CD4-positive, CD25-positive, alpha-beta regulatory T cell (primary cell): ENCODE measurements at regions not wholly inside any gene's neighbourhood (a gene's known extent, or its start where the extent isn't known, plus 50 kb on each side); places are given as distances from the start of the nearest gene placed in this dataset.
"Not testable (repeated sequence)": the region's sequence is repeated elsewhere in the genome, so short reads cannot be mapped to it uniquely, and the experiment has no call there.

Experiments
- ATAC-seq, 2 donors: fragments of 150-1000 bp; cut with Tn5 transposase; one replicate each; pipeline ENCODE4 v1.10.0; 2021; ENCODE audit warnings: low read depth in 2 of 2, moderate number of reproducible peaks in 2 of 2, moderate library complexity in 1 of 2
- DNase-seq, 3 donors: peaks; one replicate each; pipeline versions ENCODE4 v3.0.0 to v3.0.0-alpha.2; 2012 to 2022; ENCODE audit warnings: mixed read lengths in 1 of 3
- H3K27ac ChIP-seq: one replicate; pipeline ENCODE4 v1.7.0; 2013; ENCODE audit warnings: mild to moderate bottlenecking, low read length; ENCODE audit not compliant: insufficient read depth, poor library complexity, severe bottlenecking
- H3K27me3 ChIP-seq: one replicate; pipeline ENCODE4 v1.7.0; 2013; ENCODE audit warnings: low read length; ENCODE audit not compliant: control insufficient read depth, insufficient read depth
- H3K36me3 ChIP-seq: one replicate; pipeline ENCODE4 v1.7.0; 2013; ENCODE audit warnings: mild to moderate bottlenecking, low read length, moderate library complexity; ENCODE audit not compliant: control insufficient read depth, insufficient read depth
- H3K4me1 ChIP-seq: 2 replicates; pipeline ENCODE4 v1.7.0; 2013; ENCODE audit warnings: mild to moderate bottlenecking, low read length; ENCODE audit not compliant: insufficient read depth, control insufficient read depth, poor library complexity, severe bottlenecking
- H3K4me3 ChIP-seq: one replicate; pipeline ENCODE4 v1.7.0; 2013; ENCODE audit warnings: low read depth, mild to moderate bottlenecking, low read length, moderate library complexity
- H3K9me3 ChIP-seq, 2 experiments: 1 replicate in 1 of 2; 2 replicates in 1 of 2; pipeline ENCODE4 v1.7.0; 2013; ENCODE audit warnings: low read length in 2 of 2, mild to moderate bottlenecking in 1 of 2, moderate library complexity in 1 of 2; ENCODE audit not compliant: control insufficient read depth in 2 of 2
- H3K27ac Mint-ChIP-seq, 3 donors: one replicate each; pipeline ENCODE4 v1.8.0; 2020 to 2022; ENCODE audit warnings: mild to moderate bottlenecking in 3 of 3, mixed read lengths in 3 of 3, moderate library complexity in 2 of 3
- H3K27me3 Mint-ChIP-seq: one replicate; pipeline ENCODE4 v1.8.0; 2022; ENCODE audit warnings: mild to moderate bottlenecking, mixed read lengths
- H3K36me3 Mint-ChIP-seq: one replicate; pipeline ENCODE4 v1.8.0; 2020; ENCODE audit warnings: mixed read lengths
- H3K4me1 Mint-ChIP-seq, 4 donors: one replicate each; pipeline ENCODE4 v1.8.0; 2020 to 2022; ENCODE audit warnings: mixed read lengths in 4 of 4, mild to moderate bottlenecking in 1 of 4
- H3K4me3 Mint-ChIP-seq, 4 donors: one replicate each; pipeline ENCODE4 v1.8.0; 2020 to 2022; ENCODE audit warnings: mild to moderate bottlenecking in 4 of 4, mixed read lengths in 4 of 4, moderate library complexity in 3 of 4
- H3K9me3 Mint-ChIP-seq, 7 donors: one replicate each; pipeline ENCODE4 v1.8.0; 2020 to 2022; ENCODE audit warnings: mixed read lengths in 7 of 7, mild to moderate bottlenecking in 3 of 7, moderate library complexity in 2 of 7

GRCh38 chr18:43849831-43850230 is 572.5 kb upstream of the SYT4 start:
- not testable (repeated sequence) for H3K27ac ChIP-seq, H3K36me3 Mint-ChIP-seq, H3K4me1 Mint-ChIP-seq, H3K36me3 ChIP-seq, H3K4me1 ChIP-seq, H3K27ac Mint-ChIP-seq, H3K4me3 ChIP-seq, DNase-seq, ATAC-seq, H3K27me3 Mint-ChIP-seq, H3K27me3 ChIP-seq, H3K9me3 ChIP-seq, H3K4me3 Mint-ChIP-seq
- peaks cover 0 to 24% (median 4%) of the 10 kb centered on the region in 7 donors for H3K9me3 Mint-ChIP-seq

DNA sequence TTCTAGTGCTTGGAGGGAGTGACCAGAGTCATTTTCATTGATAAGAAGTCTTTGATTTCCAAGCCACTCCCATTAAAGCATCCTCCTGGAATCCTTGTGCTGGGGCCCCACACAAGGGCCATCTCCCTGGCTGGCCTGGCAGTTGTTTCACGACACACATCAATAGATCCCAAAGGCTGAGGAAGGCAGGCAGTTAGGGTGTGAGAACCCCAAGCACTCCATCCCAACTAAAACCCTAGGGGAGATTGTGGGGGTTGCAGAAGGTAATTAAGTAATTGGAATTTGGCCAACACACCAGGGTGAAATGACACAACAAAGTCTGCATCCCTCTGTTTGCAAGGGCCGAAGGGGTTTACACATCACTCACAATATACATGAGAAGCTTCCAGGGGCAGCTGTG is 578.1 kb upstream of the SYT4 start:
- Mint-ChIP-seq H3K27ac (no peak overlapping the region), H3K9me3 (peaks cover 0 to 20% (median 2%) of the 10 kb centered on the region in 7 donors), H3K4me1 (no peaks in the 10 kb centered on the region), H3K36me3 (no peaks in the 10 kb centered on the region), H3K4me3 (no peak overlapping the region), H3K27me3 (no peaks in the 10 kb centered on the region)
- no peak for DNase-seq
- Histone ChIP-seq H3K36me3 (no peaks in the 10 kb centered on the region), H3K4me3 (no peak overlapping the region), H3K4me1 (no peaks in the 10 kb centered on the region), H3K27ac (no peak overlapping the region), H3K27me3 (no peaks in the 10 kb centered on the region), H3K9me3 (no peaks in the 10 kb centered on the region)
- no peak for ATAC-seq

DNA sequence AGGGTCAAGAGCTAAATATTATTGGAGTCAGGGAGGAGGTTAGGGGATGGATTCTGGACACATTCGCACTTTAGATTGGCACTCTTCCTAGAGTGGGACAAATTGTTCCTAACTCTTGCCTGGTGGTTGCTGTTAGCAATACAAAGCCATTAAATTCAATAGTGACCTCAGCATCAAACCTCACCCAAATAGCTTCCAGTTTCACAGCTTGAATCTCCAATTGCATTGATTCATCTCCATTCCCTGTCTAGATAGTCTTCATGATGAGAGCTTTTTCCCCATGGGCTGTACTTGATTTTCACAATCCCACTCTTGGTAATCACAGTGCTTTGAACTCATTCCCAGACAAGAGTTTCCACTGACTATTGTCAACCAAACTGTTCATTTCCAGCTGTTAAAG is 585.9 kb upstream of the SYT4 start:
- H3K36me3 Mint-ChIP-seq = no peaks in the 10 kb centered on the region
- no peak overlapping the region for H3K27ac Mint-ChIP-seq
- Histone ChIP-seq H3K27me3 (no peaks in the 10 kb centered on the region), H3K36me3 (no peaks in the 10 kb centered on the region), H3K9me3 (no peaks in the 10 kb centered on the region), H3K4me1 (no peaks in the 10 kb centered on the region), H3K4me3 (no peak overlapping the region), H3K27ac (no peak overlapping the region)
- H3K27me3 Mint-ChIP-seq = no peaks in the 10 kb centered on the region
- no peak for DNase-seq
- H3K4me1 Mint-ChIP-seq = no peaks in the 10 kb centered on the region
- peaks cover 3 to 18% (median 10%) of the 10 kb centered on the region in 7 donors for H3K9me3 Mint-ChIP-seq
- H3K4me3 Mint-ChIP-seq = no peak overlapping the region
- no peak for ATAC-seq

DNA sequence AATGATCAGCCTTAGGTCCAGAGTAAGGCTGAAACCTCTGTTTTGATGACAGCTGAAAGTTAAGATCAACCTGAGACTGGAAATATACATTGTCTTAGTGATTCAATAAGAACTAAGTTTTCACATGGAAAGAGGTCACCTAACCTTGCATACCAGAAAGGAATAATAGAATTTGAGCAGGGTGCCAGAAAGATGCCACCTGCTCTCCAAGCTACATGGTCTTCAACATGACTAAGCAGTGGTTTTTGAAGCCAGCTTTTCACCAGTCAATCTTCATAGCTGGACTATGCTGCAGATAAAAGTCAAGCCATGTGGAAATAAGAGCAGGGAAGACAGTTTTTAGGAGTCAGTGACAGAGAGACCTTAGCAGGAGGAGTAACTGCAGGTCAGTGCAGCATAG is 589.4 kb upstream of the SYT4 start:
- no peaks in the 10 kb centered on the region for H3K27me3 ChIP-seq
- no peak overlapping the region for H3K4me3 Mint-ChIP-seq

DNA sequence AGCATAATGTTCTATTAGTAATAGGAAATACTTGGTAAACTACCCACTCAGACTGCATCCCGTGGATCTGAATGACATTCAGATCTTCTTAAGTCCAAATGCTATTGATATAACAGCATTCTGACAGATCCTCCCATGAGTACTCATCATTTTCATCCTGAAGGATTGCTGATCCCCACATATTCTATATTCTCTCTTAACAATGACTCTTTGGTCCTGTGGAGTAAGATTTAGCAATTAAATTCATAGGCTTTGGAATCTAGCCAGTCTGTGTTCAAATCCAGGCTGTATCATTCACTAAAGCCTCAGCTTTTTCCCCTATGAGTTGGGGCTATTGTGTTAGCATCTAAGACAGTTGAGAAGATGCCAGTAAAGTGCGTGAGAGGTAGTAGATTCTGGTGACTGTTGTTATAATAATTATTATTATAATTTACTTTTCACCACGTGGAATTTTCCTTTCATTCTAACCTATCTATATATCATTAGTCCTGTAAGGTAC is 591.3 kb upstream of the SYT4 start:
- no peak overlapping the region for H3K4me3 Mint-ChIP-seq
- H3K27ac Mint-ChIP-seq = no peak overlapping the region
- H3K27me3 Mint-ChIP-seq = no peaks in the 10 kb centered on the region
- Histone ChIP-seq H3K9me3 (no peaks in the 10 kb centered on the region), H3K36me3 (no peaks in the 10 kb centered on the region), H3K4me1 (no peaks in the 10 kb centered on the region), H3K27me3 (no peaks in the 10 kb centered on the region), H3K4me3 (no peak overlapping the region), H3K27ac (no peak overlapping the region)
- DNase-seq = no peak
- H3K4me1 Mint-ChIP-seq = no peaks in the 10 kb centered on the region
- no peaks in the 10 kb centered on the region for H3K36me3 Mint-ChIP-seq
- H3K9me3 Mint-ChIP-seq = peaks cover 3 to 13% (median 10%) of the 10 kb centered on the region in 7 donors
- ATAC-seq = no peak

More for the DNA sequence above, 589.4 kb upstream of the SYT4 start:
- DNase-seq = no peak
- ATAC-seq = no peak
- H3K4me1 ChIP-seq = no peaks in the 10 kb centered on the region
- Mint-ChIP-seq H3K4me1 (no peaks in the 10 kb centered on the region), H3K36me3 (no peaks in the 10 kb centered on the region), H3K27ac (no peak overlapping the region), H3K9me3 (peaks cover 4 to 17% (median 10%) of the 10 kb centered on the region in 7 donors), H3K27me3 (no peaks in the 10 kb centered on the region)
- no peak overlapping the region for H3K27ac ChIP-seq
- no peaks in the 10 kb centered on the region for H3K36me3 ChIP-seq
- no peaks in the 10 kb centered on the region for H3K9me3 ChIP-seq
- H3K4me3 ChIP-seq = no peak overlapping the region

DNA sequence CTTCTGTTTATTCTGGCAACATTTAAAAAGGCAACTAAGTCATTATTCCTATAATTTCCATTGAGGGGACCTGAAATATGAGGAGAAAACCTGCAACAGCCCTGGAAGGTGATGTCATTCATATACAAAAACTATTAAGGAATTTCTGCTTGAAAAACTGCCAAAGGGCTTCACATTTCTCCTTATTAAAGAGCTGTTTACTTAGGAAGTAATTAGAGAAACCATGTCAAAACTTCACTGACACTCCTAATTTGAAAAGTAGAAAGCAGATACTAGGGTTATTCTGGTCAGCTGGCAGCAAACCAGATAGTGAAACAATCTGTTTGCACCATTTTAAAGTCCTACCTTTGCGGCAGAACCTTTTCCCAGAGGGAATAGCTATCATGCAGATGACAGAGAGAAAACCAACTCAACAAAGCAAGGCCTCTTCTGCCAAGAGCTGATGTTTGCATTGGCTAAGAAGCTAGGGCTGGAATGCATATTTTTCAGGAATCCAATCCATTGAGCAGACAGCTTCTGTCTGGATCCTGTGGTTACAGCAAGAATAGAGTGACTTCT is 592.2 kb upstream of the SYT4 start:
- Histone ChIP-seq H3K27me3 (no peaks in the 10 kb centered on the region), H3K4me3 (no peak overlapping the region), H3K36me3 (no peaks in the 10 kb centered on the region), H3K9me3 (no peaks in the 10 kb centered on the region), H3K27ac (no peak overlapping the region), H3K4me1 (no peaks in the 10 kb centered on the region)
- DNase-seq (no peak), ATAC-seq (no peak)
- H3K27ac Mint-ChIP-seq = no peak overlapping the region
- H3K4me1 Mint-ChIP-seq = no peaks in the 10 kb centered on the region
- no peaks in the 10 kb centered on the region for H3K27me3 Mint-ChIP-seq
- peaks cover 3 to 13% (median 7%) of the 10 kb centered on the region in 7 donors for H3K9me3 Mint-ChIP-seq
- no peak overlapping the region for H3K4me3 Mint-ChIP-seq
- H3K36me3 Mint-ChIP-seq = no peaks in the 10 kb centered on the region

DNA sequence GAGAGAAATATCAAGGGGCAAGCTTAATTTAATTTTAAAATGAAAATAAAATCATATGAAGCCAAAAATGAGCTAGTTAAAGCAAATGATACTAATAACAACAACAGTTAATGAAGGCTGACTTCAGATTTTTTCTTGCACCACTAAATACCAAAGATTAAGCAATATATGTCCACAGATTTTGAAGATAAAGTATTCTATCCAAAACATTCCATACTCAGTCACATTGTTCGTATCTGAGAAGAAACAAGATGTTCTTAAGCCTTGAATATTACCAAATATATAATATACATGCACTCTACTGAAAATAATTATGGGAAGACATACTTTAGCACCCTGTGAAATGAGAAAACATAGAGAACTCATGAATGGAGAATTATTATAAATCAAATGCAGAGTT is 593.3 kb upstream of the SYT4 start:
- Histone ChIP-seq H3K27me3 (no peaks in the 10 kb centered on the region), H3K36me3 (no peaks in the 10 kb centered on the region), H3K4me3 (no peak overlapping the region), H3K9me3 (no peaks in the 10 kb centered on the region), H3K27ac (no peak overlapping the region), H3K4me1 (no peaks in the 10 kb centered on the region)
- Mint-ChIP-seq H3K9me3 (peaks cover 2 to 13% (median 5%) of the 10 kb centered on the region in 7 donors), H3K4me1 (no peaks in the 10 kb centered on the region), H3K4me3 (no peak overlapping the region), H3K36me3 (no peaks in the 10 kb centered on the region), H3K27me3 (no peaks in the 10 kb centered on the region), H3K27ac (no peak overlapping the region)
- ATAC-seq (no peak), DNase-seq (no peak)

DNA sequence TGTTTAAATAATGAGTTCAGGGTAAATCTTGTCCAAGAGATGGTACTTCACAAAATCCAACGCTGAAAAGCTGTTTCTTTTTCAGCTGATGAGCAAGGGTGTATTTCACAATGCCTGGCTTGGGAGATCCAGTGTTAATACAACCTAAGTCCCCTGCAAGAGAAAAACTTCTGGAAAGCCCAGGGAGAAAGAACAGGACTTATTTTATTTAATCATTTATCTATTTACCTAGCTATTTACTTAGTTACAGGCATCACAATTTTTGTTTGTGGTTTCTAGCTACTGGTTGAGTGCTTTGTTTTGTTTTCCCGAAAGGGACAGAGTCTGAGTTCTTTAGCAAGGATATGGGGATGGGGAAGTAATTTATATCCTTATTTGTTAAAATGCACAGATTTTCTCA is 598.2 kb upstream of the SYT4 start:
- Histone ChIP-seq H3K27me3 (no peaks in the 10 kb centered on the region), H3K9me3 (no peaks in the 10 kb centered on the region), H3K4me3 (no peak overlapping the region), H3K4me1 (no peaks in the 10 kb centered on the region), H3K36me3 (no peaks in the 10 kb centered on the region), H3K27ac (no peak overlapping the region)
- ATAC-seq = no peak
- Mint-ChIP-seq H3K4me3 (no peak overlapping the region), H3K27me3 (no peaks in the 10 kb centered on the region), H3K9me3 (peaks cover 0 to 30% (median 7%) of the 10 kb centered on the region in 7 donors), H3K27ac (no peak overlapping the region), H3K36me3 (no peaks in the 10 kb centered on the region), H3K4me1 (no peaks in the 10 kb centered on the region)
- no peak for DNase-seq
